ENCODE measurements at regions not wholly inside any gene's neighbourhood (a gene's known extent, or its start where the extent isn't known, plus 50 kb on each side); places are given as distances from the start of the nearest gene placed in this dataset.

DNA sequence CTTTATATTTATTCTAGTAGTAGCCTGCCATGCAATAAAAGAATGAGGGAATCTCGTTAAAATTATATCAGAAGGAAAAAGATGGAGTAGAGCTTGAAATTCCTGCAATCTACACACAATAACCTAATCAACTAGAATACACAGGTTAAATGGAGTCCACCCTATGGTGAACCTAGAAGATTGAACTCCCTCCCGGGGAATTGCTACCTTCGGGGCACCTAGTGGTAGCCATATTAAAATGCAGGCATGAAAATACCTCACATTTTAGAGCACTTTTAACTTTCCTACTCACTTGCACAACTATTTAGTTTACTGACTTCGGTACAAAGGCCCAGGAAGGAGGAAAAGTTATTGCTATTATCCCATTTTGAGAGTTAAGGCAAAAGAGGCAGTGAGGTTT, 174.5 kb downstream of the SS18 start:
- POLR2A ChIA-PET: no interaction called here
- Histone ChIP-seq H3K27ac (no peak overlapping the region), H3K9me3 (no peaks in the 10 kb centered on the region), H3K4me1 (no peaks in the 10 kb centered on the region), H3K4me2 (no peak overlapping the region), H3K4me3 (no peak overlapping the region)
- WGBS (ENCODE audit: missing lambda C conversion rate): 6% methylated on average over 4 of the region's 4 CpGs
- CTCF ChIA-PET: interaction anchor here (0.7 kb wide), 1 partner anchor 915 kb away, joined by 3 read pairs; no protein-coding TSS in a partner anchor
- no peak for FAIRE-seq
- ATAC-seq: peak in 1 of 2 experiments; percentile 50; a peak in 2 of 6 replicates
- TF ChIP-seq, protein P1, sequence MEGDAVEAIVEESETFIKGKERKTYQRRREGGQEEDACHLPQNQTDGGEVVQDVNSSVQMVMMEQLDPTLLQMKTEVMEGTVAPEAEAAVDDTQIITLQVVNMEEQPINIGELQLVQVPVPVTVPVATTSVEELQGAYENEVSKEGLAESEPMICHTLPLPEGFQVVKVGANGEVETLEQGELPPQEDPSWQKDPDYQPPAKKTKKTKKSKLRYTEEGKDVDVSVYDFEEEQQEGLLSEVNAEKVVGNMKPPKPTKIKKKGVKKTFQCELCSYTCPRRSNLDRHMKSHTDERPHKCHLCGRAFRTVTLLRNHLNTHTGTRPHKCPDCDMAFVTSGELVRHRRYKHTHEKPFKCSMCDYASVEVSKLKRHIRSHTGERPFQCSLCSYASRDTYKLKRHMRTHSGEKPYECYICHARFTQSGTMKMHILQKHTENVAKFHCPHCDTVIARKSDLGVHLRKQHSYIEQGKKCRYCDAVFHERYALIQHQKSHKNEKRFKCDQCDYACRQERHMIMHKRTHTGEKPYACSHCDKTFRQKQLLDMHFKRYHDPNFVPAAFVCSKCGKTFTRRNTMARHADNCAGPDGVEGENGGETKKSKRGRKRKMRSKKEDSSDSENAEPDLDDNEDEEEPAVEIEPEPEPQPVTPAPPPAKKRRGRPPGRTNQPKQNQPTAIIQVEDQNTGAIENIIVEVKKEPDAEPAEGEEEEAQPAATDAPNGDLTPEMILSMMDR (IDR thresholded peaks at IDR 0.05): no peak
- no peak for TF ChIP-seq POLR2A (IDR thresholded peaks at IDR 0.05; ENCODE audit: low read length)
- TF ChIP-seq RFX5 (IDR thresholded peaks at IDR 0.05): no peak
- no peak for TF ChIP-seq CHD4 (IDR thresholded peaks at IDR 0.05; ENCODE audit: borderline replicate concordance)
- TF ChIP-seq TP53 (CRISPR knock-in tag; IDR thresholded peaks at IDR 0.05): no peak
- TF ChIP-seq EP300 (IDR thresholded peaks at IDR 0.05): no peak
- no peak for TF ChIP-seq NR3C1 (IDR thresholded peaks at IDR 0.05)
- no peak for TF ChIP-seq CBX8 (IDR thresholded peaks at IDR 0.05)
- DNase-seq (ENCODE audit: low read depth in 1 of 2, low spot score in 1 of 2): no peak

DNA sequence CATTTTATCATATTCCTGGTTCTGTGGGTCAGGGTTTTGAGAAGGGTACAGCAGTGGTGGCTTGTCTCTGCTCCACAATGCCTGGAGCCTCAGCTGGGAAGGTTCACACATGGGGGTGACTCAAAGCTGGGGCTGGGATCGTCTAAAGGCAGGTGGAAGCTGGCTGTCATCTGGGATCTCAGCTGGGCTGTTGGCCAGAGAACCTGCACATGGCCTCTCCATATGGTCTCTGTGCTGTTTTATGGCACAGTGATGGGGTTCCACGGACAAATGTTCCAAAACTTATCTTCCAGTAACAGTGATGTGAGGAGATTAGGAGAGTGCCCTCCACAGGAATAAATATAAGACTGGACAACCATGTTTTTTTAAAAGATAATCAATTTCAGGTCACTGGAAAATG, 191.4 kb downstream of the SS18 start:
- H3K4me2 ChIP-seq: no peak overlapping the region
- ChIA-PET POLR2A (interaction anchor here (0.5 kb wide), 1 partner anchor 576 kb away, joined by 5 read pairs; no protein-coding TSS in a partner anchor), CTCF (no interaction called here)
- H3K4me1 ChIP-seq: no peaks in the 10 kb centered on the region
- no peaks in the 10 kb centered on the region for H3K9me3 ChIP-seq
- FAIRE-seq: no peak
- 7% methylated on average over 2 of the region's 2 CpGs for WGBS (ENCODE audit: missing lambda C conversion rate)
- no peak for ATAC-seq
- no peak overlapping the region for H3K27ac ChIP-seq
- no peak for TF ChIP-seq RARB (CRISPR knock-in tag; IDR thresholded peaks at IDR 0.05)
- TF ChIP-seq POLR2A (IDR thresholded peaks at IDR 0.05; ENCODE audit: low read length): no peak
- TF ChIP-seq, protein P2, sequence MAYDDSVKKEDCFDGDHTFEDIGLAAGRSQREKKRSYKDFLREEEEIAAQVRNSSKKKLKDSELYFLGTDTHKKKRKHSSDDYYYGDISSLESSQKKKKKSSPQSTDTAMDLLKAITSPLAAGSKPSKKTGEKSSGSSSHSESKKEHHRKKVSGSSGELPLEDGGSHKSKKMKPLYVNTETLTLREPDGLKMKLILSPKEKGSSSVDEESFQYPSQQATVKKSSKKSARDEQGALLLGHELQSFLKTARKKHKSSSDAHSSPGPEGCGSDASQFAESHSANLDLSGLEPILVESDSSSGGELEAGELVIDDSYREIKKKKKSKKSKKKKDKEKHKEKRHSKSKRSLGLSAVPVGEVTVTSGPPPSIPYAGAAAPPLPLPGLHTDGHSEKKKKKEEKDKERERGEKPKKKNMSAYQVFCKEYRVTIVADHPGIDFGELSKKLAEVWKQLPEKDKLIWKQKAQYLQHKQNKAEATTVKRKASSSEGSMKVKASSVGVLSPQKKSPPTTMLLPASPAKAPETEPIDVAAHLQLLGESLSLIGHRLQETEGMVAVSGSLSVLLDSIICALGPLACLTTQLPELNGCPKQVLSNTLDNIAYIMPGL (CRISPR knock-in tag; IDR thresholded peaks at IDR 0.05; ENCODE audit: borderline replicate concordance): no peak
- TF ChIP-seq POLR2AphosphoS2 (conservative IDR thresholded peaks at IDR 0.05; ENCODE audit: low read length): no peak
- no peak for TF ChIP-seq EHMT2 (IDR thresholded peaks at IDR 0.05; ENCODE audit: low read depth)
- TF ChIP-seq HDAC2 (IDR thresholded peaks at IDR 0.05): no peak
- TF ChIP-seq GATA3 (IDR thresholded peaks at IDR 0.05; ENCODE audit: borderline replicate concordance): no peak
- TF ChIP-seq NPAS2 (CRISPR knock-in tag; IDR thresholded peaks at IDR 0.05; ENCODE audit: borderline replicate concordance): no peak
- no peak overlapping the region for H3K4me3 ChIP-seq
- no peak for DNase-seq (ENCODE audit: low read depth in 1 of 2, low spot score in 1 of 2)

DNA sequence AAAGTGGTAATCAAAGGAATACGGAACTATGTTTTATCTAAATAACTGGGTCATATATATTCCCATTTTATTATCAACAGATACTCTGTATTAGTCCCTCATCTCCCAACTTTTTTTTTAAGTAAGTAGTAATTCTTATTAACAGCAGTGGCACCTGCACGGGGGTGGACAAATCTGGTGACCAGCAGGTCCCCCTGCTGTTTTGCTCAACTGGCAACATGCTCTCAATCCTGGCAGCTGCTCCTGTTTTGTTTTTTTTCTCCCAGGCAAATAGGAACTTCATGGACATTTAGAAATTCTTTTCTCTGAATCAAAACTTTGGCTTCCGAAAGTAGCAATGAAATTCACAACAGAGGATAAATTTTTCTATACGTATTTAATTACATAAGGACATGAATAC, 193.5 kb downstream of the SS18 start:
- H3K27ac ChIP-seq: no peak overlapping the region
- H3K4me1 ChIP-seq: no peaks in the 10 kb centered on the region
- H3K4me3 ChIP-seq: no peak overlapping the region
- ATAC-seq (no peak), FAIRE-seq (no peak), DNase-seq (ENCODE audit: low read depth in 1 of 2, low spot score in 1 of 2) (no peak)
- CTCF ChIA-PET: interaction anchor here (1.6 to 3.2 kb wide), 2 partner anchors 11 to 20 kb away, joined by 3 to 8 read pairs; no protein-coding TSS in a partner anchor
- WGBS (ENCODE audit: missing lambda C conversion rate): 66% methylated on average over 4 of the region's 4 CpGs
- POLR2A ChIA-PET: no interaction called here
- H3K9me3 ChIP-seq: no peaks in the 10 kb centered on the region
- H3K4me2 ChIP-seq: no peak overlapping the region
- TF ChIP-seq, protein P3, sequence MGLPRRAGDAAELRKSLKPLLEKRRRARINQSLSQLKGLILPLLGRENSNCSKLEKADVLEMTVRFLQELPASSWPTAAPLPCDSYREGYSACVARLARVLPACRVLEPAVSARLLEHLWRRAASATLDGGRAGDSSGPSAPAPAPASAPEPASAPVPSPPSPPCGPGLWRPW (IDR thresholded peaks at IDR 0.05): no peak
- no peak for TF ChIP-seq ZSCAN20 (CRISPR knock-in tag; IDR thresholded peaks at IDR 0.05)
- TF ChIP-seq FOSB (CRISPR knock-in tag; IDR thresholded peaks at IDR 0.05): no peak
- TF ChIP-seq EP300 (IDR thresholded peaks at IDR 0.05): no peak
- TF ChIP-seq, protein P1 (IDR thresholded peaks at IDR 0.05): no peak
- TF ChIP-seq CBX8 (IDR thresholded peaks at IDR 0.05): no peak
- TF ChIP-seq, protein P4, sequence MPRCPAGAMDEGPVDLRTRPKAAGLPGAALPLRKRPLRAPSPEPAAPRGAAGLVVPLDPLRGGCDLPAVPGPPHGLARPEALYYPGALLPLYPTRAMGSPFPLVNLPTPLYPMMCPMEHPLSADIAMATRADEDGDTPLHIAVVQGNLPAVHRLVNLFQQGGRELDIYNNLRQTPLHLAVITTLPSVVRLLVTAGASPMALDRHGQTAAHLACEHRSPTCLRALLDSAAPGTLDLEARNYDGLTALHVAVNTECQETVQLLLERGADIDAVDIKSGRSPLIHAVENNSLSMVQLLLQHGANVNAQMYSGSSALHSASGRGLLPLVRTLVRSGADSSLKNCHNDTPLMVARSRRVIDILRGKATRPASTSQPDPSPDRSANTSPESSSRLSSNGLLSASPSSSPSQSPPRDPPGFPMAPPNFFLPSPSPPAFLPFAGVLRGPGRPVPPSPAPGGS (IDR thresholded peaks at IDR 0.05): no peak
- no peak for TF ChIP-seq CHD2 (IDR thresholded peaks at IDR 0.05; ENCODE audit: low read length, partially characterized antibody)
- no peak for TF ChIP-seq SREBF2 (IDR thresholded peaks at IDR 0.05)
- no peak for TF ChIP-seq JUN (IDR thresholded peaks at IDR 0.05)
- TF ChIP-seq, protein P5, sequence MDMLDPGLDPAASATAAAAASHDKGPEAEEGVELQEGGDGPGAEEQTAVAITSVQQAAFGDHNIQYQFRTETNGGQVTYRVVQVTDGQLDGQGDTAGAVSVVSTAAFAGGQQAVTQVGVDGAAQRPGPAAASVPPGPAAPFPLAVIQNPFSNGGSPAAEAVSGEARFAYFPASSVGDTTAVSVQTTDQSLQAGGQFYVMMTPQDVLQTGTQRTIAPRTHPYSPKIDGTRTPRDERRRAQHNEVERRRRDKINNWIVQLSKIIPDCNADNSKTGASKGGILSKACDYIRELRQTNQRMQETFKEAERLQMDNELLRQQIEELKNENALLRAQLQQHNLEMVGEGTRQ (IDR thresholded peaks at IDR 0.05): no peak
- TF ChIP-seq MYC (IDR thresholded peaks at IDR 0.05; ENCODE audit: borderline replicate concordance, low read length): no peak

Measured in A549 (cell line).